ENCODE measurements at regions not wholly inside any gene's neighbourhood (a gene's known extent, or its start where the extent isn't known, plus 50 kb on each side); places are given as distances from the start of the nearest gene placed in this dataset.

DNA sequence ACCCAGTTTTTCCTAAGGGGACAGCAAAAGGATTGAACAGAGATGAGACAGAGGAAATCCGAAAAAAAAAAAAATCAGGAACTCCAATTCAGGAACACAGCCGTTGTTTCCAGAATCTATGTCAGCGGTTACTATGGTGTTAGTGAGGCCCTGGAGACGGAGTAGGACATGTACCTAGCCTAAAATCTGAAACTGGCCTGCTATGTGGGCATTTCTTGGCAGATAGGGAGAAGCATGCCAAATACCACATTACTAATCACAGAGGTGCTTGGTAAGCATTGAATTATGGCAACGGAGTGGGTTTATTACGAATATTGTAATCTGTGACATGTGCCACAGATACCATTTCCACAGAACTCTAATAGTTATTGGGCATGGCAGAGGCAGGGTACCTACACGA, 530.6 kb downstream of the CCDC85A start:
- ATAC-seq, result peak; percentile 62
- TF ChIP-seq CSDC2 (CRISPR knock-in tag; IDR thresholded peaks at IDR 0.05) (no peak), ZC3H10 (CRISPR knock-in tag; IDR thresholded peaks at IDR 0.05) (no peak), BACH2 (CRISPR knock-in tag; IDR thresholded peaks at IDR 0.05; ENCODE audit: borderline replicate concordance) (no peak), PATZ1 (CRISPR knock-in tag; IDR thresholded peaks at IDR 0.05; ENCODE audit: borderline replicate concordance) (no peak), ZNF8 (CRISPR knock-in tag; IDR thresholded peaks at IDR 0.05) (no peak), ZFP30 (CRISPR knock-in tag; IDR thresholded peaks at IDR 0.05) (no peak), ZNF565 (CRISPR knock-in tag; conservative IDR thresholded peaks at IDR 0.05; ENCODE audit: low read depth) (no peak), ESRRG (CRISPR knock-in tag; IDR thresholded peaks at IDR 0.05) (no peak), ARNTL (CRISPR knock-in tag; IDR thresholded peaks at IDR 0.05; ENCODE audit: borderline replicate concordance, low read depth) (no peak), SNAI2 (CRISPR knock-in tag; IDR thresholded peaks at IDR 0.05) (no peak), PPARA (CRISPR knock-in tag; IDR thresholded peaks at IDR 0.05; ENCODE audit: borderline replicate concordance) (no peak)
- TF ChIP-seq, protein P1, sequence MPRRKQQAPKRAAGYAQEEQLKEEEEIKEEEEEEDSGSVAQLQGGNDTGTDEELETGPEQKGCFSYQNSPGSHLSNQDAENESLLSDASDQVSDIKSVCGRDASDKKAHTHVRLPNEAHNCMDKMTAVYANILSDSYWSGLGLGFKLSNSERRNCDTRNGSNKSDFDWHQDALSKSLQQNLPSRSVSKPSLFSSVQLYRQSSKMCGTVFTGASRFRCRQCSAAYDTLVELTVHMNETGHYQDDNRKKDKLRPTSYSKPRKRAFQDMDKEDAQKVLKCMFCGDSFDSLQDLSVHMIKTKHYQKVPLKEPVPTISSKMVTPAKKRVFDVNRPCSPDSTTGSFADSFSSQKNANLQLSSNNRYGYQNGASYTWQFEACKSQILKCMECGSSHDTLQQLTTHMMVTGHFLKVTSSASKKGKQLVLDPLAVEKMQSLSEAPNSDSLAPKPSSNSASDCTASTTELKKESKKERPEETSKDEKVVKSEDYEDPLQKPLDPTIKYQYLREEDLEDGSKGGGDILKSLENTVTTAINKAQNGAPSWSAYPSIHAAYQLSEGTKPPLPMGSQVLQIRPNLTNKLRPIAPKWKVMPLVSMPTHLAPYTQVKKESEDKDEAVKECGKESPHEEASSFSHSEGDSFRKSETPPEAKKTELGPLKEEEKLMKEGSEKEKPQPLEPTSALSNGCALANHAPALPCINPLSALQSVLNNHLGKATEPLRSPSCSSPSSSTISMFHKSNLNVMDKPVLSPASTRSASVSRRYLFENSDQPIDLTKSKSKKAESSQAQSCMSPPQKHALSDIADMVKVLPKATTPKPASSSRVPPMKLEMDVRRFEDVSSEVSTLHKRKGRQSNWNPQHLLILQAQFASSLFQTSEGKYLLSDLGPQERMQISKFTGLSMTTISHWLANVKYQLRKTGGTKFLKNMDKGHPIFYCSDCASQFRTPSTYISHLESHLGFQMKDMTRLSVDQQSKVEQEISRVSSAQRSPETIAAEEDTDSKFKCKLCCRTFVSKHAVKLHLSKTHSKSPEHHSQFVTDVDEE (CRISPR knock-in tag; IDR thresholded peaks at IDR 0.05), result no peak

DNA sequence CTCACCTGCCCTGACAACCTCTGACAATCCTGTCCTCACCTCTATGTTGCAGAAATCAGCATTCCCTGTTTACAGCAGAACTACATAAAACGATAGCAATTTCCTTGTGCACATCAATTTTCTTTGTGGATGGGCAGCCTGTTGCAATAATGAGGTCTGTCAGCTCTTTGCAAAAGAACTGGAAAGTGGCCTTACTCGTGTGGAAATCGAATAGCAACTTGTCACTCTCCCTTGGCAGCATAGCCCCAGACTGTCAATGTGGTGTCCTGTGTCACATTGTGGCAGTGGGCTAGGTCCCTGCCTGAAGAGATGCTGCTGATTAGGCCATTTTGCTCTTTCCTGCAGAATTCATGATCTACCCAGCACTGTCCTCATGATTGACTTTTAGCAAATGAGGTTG, 531.9 kb downstream of the CCDC85A start:
- ATAC-seq, result no peak
- no peak for TF ChIP-seq ISL1 (CRISPR knock-in tag; IDR thresholded peaks at IDR 0.05)
- no peak for TF ChIP-seq TCF4 (CRISPR knock-in tag; IDR thresholded peaks at IDR 0.05; ENCODE audit: borderline replicate concordance)
- TF ChIP-seq POU6F1 (CRISPR knock-in tag; IDR thresholded peaks at IDR 0.05; ENCODE audit: borderline replicate concordance, low read depth), result no peak
- no peak for TF ChIP-seq GLIS3 (CRISPR knock-in tag; IDR thresholded peaks at IDR 0.05)
- TF ChIP-seq ZNF565 (CRISPR knock-in tag; conservative IDR thresholded peaks at IDR 0.05; ENCODE audit: low read depth), result no peak

DNA sequence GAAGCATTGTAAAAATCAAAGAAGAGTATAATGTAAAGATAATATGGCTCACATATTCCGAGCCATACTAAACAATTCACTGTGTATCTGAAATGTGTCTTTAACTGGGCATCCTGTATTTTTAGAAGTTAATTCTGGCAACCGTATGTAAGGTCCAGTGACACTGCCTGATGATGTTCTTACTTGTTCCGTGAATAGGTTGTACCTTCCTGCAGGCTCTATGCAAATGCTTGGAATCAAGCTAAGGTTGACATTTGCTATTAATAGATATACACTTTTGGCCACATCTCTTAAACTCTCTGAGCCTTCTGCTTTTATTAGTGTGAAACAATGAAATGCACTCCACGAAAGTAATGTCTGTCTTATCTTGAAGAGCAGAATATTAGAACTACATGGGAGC, 534.6 kb downstream of the CCDC85A start:
- TF ChIP-seq BACH2 (CRISPR knock-in tag; IDR thresholded peaks at IDR 0.05; ENCODE audit: borderline replicate concordance) (no peak), PPARA (CRISPR knock-in tag; IDR thresholded peaks at IDR 0.05; ENCODE audit: borderline replicate concordance) (no peak), ZFP3 (CRISPR knock-in tag; IDR thresholded peaks at IDR 0.05) (no peak), ARNTL (CRISPR knock-in tag; IDR thresholded peaks at IDR 0.05; ENCODE audit: borderline replicate concordance, low read depth) (no peak), RARB (CRISPR knock-in tag; IDR thresholded peaks at IDR 0.05) (no peak), CSRNP3 (CRISPR knock-in tag; IDR thresholded peaks at IDR 0.05) (no peak)
- TF ChIP-seq, protein P1 (CRISPR knock-in tag; IDR thresholded peaks at IDR 0.05), result no peak
- ATAC-seq, result no peak

All from SK-N-SH treated with all-trans-retinoic acid at 6 μM for 48 hours (cell line).